ENCODE measurements at regions not wholly inside any gene's neighbourhood (a gene's known extent, or its start where the extent isn't known, plus 50 kb on each side); places are given as distances from the start of the nearest gene placed in this dataset.
"Not testable (repeated sequence)": the region's sequence is repeated elsewhere in the genome, so short reads cannot be mapped to it uniquely, and the experiment has no call there.

GRCh38 chr14:56000846-56001245, 117.4 kb upstream of the PELI2 start:
- no peak for DNase-seq

DNA sequence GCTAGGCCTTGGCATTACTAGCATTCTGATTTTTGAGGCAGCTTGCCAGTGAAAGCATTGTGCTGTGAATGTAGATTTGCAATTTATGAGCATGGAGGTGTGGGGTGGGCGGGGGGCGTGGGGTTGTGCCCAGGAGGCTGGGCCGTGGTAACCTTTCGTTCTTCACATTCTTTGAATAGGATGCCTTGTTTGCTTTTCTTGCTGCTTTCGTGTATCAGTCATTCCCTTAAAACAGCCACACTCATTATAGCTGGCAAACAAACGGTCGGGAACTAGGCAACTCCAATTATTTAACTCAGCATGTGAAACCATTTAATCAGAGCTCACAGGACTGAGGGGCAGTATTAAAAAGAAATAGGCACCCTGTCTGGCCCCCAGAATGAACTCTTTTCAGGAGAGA, 115.9 kb upstream of the PELI2 start:
- no peak for DNase-seq

DNA sequence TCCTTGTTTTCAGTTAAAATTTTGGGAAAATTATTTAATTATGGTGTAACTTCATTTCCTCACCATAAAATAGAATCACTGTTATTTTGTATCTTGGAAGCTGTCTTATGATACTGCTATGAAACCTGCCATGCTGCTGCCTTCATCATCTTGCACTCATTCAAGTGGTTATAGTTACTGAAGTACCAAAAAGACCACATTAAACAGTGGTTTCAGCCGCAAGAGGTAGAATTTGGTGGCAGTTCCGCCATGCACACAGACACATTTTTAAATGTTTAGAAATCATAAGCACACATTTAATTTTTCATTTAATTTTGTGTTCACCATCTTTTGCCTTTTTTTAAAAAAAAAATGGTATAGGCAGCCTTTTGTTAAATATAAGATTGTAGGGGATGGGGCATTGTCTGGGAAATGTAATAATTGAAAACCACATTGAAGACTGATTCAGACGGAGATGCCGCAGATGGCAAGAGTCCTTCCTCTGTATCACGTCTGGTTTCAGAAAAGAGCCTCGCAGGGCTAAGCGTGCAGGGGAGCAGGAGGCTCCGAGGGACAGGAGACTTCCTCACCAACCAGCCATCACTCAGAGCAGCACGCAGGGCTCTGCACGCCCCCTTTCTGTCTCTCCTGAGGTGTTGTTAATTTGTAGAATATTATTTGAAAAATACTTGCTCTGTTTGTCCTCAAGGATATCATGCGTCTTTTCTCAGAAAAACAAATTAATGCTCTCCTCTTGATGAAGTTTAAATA, 115.2 kb upstream of the PELI2 start:
- DNase-seq, result peak; percentile 33 to 51

- DNase-seq, result no peak
Observed at GRCh38 chr14:56004323-56004722, 113.9 kb upstream of the PELI2 start.

- DNase-seq, result peak; percentile 23 to 34
Observed at GRCh38 chr14:56004786-56005185, 113.4 kb upstream of the PELI2 start.

GRCh38 chr14:56005191-56006053, 112.8 kb upstream of the PELI2 start:
- DNase-seq, result no peak

DNA sequence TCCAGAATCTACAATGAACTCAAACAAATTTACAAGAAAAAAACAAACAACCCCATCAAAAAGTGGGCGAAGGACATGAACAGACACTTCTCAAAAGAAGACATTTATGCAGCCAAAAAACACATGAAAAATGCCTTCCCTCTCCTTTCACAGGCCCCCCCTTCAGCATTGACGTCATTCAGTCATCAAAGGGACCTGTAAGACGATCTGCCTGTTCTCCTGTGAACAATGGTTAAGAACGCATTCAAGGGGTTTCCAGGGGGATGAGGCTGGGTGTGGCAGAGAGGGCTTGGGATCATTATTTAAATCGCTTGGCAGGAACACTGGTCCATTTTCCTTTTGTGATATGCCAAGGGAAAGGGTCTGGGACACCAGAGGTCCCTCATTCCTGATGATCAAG, 110.7 kb upstream of the PELI2 start:
- DNase-seq, result not testable (repeated sequence)

- DNase-seq, result no peak
Observed at GRCh38 chr14:56008150-56008549, 110.1 kb upstream of the PELI2 start.

DNA sequence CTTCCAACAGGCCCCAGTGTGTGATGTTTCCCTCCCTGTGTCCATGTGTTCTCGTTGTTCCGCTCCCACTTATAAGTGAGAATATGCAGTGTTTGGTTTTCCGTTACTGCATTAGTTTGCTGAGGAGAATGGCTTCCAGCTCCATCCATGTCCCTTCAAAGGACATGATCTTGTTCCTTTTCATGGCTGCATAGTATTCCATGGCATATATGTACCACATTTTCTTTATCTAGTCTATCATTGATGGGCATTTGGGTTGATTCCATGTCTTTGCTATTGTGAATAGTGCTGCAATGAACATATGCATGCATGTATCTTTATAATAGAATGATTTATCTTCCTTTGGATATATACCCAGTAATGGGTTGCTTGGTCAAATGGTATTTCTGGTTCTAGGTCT, 109.5 kb upstream of the PELI2 start:
- DNase-seq, result not testable (repeated sequence)

- no peak for DNase-seq
Observed at GRCh38 chr14:56023661-56024081, 94.5 kb upstream of the PELI2 start.

GRCh38 chr14:56025191-56025590, 93.0 kb upstream of the PELI2 start:
- DNase-seq, result no peak

DNA sequence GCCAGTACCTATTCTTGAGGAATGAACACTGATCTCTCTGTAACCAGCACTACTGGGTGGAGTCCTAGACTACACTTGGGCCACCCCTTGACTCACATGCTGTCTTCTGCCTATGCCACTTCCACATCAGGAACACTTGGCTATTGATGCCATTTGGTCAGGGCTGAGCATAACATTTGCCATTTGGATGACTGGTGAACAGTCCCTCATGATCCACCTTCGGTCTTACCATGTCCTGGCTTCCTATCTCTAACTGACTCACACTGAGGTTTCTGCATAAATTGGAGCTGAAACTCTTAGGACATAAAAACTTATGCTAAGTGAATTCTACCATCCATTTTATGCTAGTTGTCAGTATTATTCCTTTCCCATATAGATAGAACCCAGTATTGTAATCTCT, 91.7 kb upstream of the PELI2 start:
- no peak for DNase-seq

DNA sequence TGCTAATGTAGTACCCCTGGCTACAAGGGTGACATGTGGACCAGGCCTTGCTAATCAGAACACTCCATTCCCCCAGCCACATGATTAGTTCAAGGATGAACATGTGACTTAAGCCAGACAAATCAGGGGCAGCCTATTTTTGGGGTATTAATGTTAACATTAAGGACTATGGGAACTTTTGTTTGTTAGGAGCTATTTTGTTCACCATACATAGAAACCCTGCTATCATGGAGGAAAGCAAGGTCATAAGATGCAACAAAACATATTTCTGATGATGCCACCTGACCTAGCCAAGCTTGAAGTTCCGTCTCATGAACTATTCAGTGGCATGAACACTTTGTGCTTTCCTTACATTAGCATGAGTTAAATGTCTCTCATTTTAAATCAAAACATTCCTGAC, 90.8 kb upstream of the PELI2 start:
- no peak for DNase-seq

GRCh38 chr14:56027916-56028712, 90.1 kb upstream of the PELI2 start:
- no peak for DNase-seq

DNA sequence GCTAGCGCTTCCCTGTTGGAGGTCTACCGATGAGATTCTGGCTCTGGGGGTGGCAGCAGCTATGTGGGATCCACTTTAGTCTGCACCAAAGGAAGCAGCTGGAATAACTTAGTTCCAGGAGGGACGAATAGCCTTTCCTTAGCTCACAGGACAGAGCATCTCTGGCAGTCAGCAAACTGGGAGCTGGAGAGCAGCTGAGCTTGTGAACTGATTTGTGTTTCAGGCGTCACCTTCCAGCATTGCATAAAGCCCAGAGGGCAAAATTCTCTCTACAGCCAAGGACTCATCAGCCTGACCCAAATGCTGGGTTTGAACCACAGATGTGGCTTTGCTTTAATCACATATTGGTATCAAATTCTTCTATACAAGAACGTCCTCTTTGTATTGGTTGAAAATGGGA, 81.9 kb upstream of the PELI2 start:
- no peak for DNase-seq

DNA sequence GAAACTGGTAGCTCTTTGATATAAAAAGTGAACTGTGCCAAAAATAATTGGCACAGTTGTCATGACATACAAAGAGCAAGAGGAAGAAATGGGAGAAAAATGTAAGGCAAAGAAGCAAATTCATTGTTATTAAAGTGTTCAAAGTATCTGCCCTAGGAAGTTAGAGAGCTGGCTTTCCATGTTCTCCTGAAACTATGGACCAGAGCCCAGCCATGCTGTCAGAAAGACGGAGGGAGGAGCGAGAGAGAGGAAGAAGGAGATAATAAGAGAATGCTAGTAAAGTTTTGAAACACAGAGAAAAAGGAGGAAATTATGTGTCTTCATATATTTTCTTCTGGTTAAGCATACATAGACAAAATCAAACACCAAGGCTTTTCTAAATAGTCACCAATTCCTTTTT, 78.1 kb upstream of the PELI2 start:
- no peak for DNase-seq

- DNase-seq, result no peak
Observed at GRCh38 chr14:56044196-56044595, 74.0 kb upstream of the PELI2 start.

DNA sequence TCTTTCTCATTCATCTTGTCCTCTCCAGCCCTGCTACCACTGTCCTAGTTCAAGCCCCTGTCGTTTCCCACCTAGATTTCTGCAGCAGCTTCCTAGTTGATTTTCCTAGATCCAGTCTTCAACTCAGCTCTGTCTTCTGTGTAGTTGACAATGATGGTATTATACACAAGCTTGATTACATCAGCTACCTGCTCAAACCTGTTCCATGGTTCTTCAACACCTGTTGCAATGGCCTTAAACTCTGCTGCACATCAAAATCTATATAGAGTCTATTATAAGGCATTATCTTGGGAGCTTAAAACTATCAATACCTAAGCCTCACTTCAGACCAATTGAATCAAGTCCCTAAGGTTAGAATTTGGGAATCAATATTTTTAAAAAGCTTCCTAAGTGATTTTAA, 71.7 kb upstream of the PELI2 start:
- DNase-seq, result no peak

GRCh38 chr14:56046996-56047395, 71.2 kb upstream of the PELI2 start:
- no peak for DNase-seq

DNA sequence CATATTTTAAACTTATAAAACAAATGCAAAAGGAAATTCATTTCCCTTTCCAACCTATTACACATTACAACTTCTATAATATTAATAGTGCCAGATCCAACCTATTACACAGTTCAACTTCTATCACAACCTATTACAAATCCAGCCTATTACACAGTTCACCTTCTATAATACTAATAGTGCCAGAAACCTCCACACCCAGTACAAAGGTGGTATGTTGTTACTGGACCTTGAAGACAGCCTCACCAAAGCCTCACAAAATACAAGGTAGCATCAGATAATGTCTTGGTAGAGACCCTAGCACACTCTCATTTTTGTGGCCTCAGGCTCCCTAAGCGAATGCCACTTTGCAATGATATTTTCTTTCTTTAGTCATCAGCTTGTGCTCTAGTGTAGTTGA, 68.7 kb upstream of the PELI2 start:
- no peak for DNase-seq

DNA sequence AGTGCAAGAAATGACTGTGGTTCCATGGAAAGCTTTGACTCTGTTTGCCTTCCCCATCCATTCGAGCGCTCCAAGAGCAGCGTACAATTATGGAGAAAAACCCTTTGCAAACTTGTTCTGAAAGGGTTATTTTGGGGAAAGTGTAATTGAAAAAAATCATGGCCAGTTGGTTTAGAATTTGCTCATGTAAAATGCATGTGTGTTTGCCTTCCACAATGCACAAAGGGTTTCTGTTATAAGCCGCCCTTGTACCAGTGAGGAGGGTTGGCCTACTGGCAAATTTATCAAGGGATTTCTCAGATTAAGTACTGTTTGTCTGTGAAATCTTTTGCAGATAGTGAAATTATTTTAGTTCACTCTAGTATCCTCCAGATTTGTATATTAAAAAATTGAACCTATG, 62.7 kb upstream of the PELI2 start:
- no peak for DNase-seq

GRCh38 chr14:56056031-56056430, 62.2 kb upstream of the PELI2 start:
- no peak for DNase-seq

- DNase-seq, result no peak
Observed at GRCh38 chr14:56057071-56057741, 61.0 kb upstream of the PELI2 start.

All from CD4-positive, alpha-beta T cell treated with Interleukin-4 for 1 hour (primary cell).